Suprapubic skin (tissue), 3 donors: ENCODE measurements at regions not wholly inside any gene's neighbourhood (a gene's known extent, or its start where the extent isn't known, plus 50 kb on each side); places are given as distances from the start of the nearest gene placed in this dataset.

Experiments
- CTCF ChIP-seq, 2 donors: fragments of 200-600 bp in 1 of 2; fragments of 450-650 bp in 1 of 2; sonication (generic) in 1 of 2; IDR thresholded peaks; one replicate each; pipeline ENCODE4 v1.5.1; 2016 to 2019; ENCODE audit warnings: antibody characterized with exemption in 2 of 2, mild to moderate bottlenecking in 1 of 2, moderate library complexity in 1 of 2
- EP300 ChIP-seq: sonication (generic); formaldehyde crosslinking; IDR thresholded peaks from one replicate; pipeline ENCODE4 v1.6.1; 2017; ENCODE audit warnings: antibody characterized with exemption

- TF ChIP-seq CTCF (IDR thresholded peaks at IDR 0.05) (no peak), EP300 (no peak)
Observed at GRCh38 chr20:40843251-40843650, 154.2 kb upstream of the MAFB start.
